ENCODE measurements at regions not wholly inside any gene's neighbourhood (a gene's known extent, or its start where the extent isn't known, plus 50 kb on each side); places are given as distances from the start of the nearest gene placed in this dataset.

- TF ChIP-seq CTCF (IDR thresholded peaks at IDR 0.05) (no peak), POLR2A (IDR thresholded peaks at IDR 0.05) (no peak), POLR2AphosphoS5 (IDR thresholded peaks at IDR 0.05) (no peak), EP300 (IDR thresholded peaks at IDR 0.05) (no peak)
Observed at GRCh38 chr16:13393816-13394215, 492.4 kb downstream of the SHISA9 start.

All from sigmoid colon (tissue), 4 donors.